ENCODE measurements at regions not wholly inside any gene's neighbourhood (a gene's known extent, or its start where the extent isn't known, plus 50 kb on each side); places are given as distances from the start of the nearest gene placed in this dataset.

DNA sequence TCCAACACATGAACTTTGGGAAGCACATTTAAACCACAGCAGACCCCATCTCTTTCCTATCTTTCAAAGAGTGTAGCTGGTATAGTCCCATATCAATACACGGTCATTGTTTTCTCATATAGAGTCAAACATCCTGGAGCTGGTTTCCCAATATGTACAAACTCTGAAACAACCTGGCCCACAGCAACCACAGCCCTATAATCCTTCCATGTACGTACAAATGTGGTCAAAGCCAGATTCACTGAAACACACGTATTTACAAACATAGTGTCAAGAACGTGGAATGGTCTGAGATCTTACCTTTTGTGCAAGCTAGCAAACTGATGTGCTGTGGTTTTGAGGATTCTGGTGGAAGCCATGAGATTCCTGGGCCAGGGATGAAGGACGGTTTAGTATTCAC lies 97.3 kb downstream of the HS1BP3 start:
- in situ Hi-C loops (cut with MboI), result no loop called here
- POLR2A ChIA-PET, result no interaction called here

DNA sequence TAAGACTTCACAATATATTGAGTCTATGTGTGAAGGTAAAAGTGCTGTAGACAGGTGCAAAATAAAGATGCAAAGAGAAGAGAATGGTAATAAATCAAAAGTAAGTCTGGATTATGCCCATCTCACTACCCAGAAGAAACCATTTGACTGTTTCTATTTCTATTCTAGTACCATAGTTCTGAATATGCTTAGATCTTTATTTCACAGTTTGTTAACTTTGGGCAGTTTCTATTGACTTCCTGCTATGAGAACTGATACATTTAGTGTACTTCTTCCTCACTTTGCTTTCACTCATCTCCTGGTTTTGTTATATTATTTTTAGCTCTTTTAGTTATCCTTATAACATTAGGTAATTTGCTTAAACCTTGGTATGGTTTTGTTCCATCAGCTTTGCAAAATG lies 94.9 kb downstream of the HS1BP3 start:
- TF ChIP-seq ZNF408 (CRISPR knock-in tag; IDR thresholded peaks at IDR 0.05; ENCODE audit: low read depth) (no peak), EGR1 (conservative IDR thresholded peaks at IDR 0.05) (no peak), ZNF143 (CRISPR knock-in tag; IDR thresholded peaks at IDR 0.05) (no peak), L3MBTL2 (IDR thresholded peaks at IDR 0.05) (no peak), NFE2L1 (tag; IDR thresholded peaks at IDR 0.05; ENCODE audit: borderline replicate concordance, low read depth) (no peak), ATF7 (IDR thresholded peaks at IDR 0.05) (no peak), HMG20A (CRISPR knock-in tag; conservative IDR thresholded peaks at IDR 0.05) (no peak)
- H3K27ac ChIP-seq (ENCODE audit: extremely low read depth, low read depth, low read length), result no peak overlapping the region
- in situ Hi-C loops (cut with MboI) (no loop called here), intact Hi-C loops (cut with micrococcal nuclease) (no loop called here)
- peaks cover 0 to 8% of the 10 kb centered on the region in 2 experiments; a peak in 1 of 5 replicates for H3K4me1 ChIP-seq (replicated peaks in 1 of 2; ENCODE audit: control insufficient read depth in 2 of 2, insufficient read depth in 2 of 2, low read length in 2 of 2)
- ChIA-PET POLR2A (interaction anchor here (0.6 kb wide), 1 partner anchor 40 kb away, joined by 3 read pairs; no protein-coding TSS in a partner anchor), CTCF (ENCODE audit: low intra/inter-chr PET ratio) (no interaction called here)
- peaks cover 0 to 37% of the 10 kb centered on the region in 2 experiments; a peak in 2 of 5 replicates for H3K27me3 ChIP-seq (ENCODE audit: control insufficient read depth in 2 of 2, insufficient read depth in 2 of 2, low read length in 2 of 2)
- no peak for DNase-seq (ENCODE audit: extremely low read depth in 1 of 4, low spot score in 3 of 4)
- FAIRE-seq, result no peak
- H3K9me1 ChIP-seq (ENCODE audit: control insufficient read depth, insufficient read depth, low read length), result no peaks in the 10 kb centered on the region
- no TSS peak for BruUV-seq (replicated peaks)
- ATAC-seq, result no peak
- H4K20me1 ChIP-seq (replicated peaks; ENCODE audit: control insufficient read depth, insufficient read depth, low read length), result no peaks in the 10 kb centered on the region
- H2AFZ ChIP-seq (ENCODE audit: low read depth, low read length), result no peak overlapping the region
- H3K4me3 ChIP-seq, result no peak overlapping the region
- no peaks in the 10 kb centered on the region for H3K36me3 ChIP-seq (ENCODE audit: control insufficient read depth, insufficient read depth, low read length)
- no peak overlapping the region for H3K4me2 ChIP-seq (ENCODE audit: insufficient read depth, low read length)
- no peak overlapping the region for H3K9ac ChIP-seq (ENCODE audit: insufficient read depth in 1 of 2, low read depth in 2 of 2, low read length in 2 of 2)
- no peaks in the 10 kb centered on the region for H3K9me3 ChIP-seq (replicated peaks; ENCODE audit: control insufficient read depth, insufficient read depth, low read depth, low read length)
- H3K79me2 ChIP-seq (ENCODE audit: control insufficient read depth, insufficient read depth, low read length), result no peaks in the 10 kb centered on the region

More for the DNA sequence above, 97.3 kb downstream of the HS1BP3 start:
- no peaks in the 10 kb centered on the region for H3K79me2 ChIP-seq (ENCODE audit: control insufficient read depth, insufficient read depth, low read length)
- H3K4me2 ChIP-seq (ENCODE audit: insufficient read depth, low read length), result no peak overlapping the region
- H3K4me3 ChIP-seq, result no peak overlapping the region
- H3K27me3 ChIP-seq (ENCODE audit: control insufficient read depth in 2 of 2, insufficient read depth in 2 of 2, low read length in 2 of 2), result peaks cover 0 to 29% of the 10 kb centered on the region in 2 experiments; a peak in 3 of 5 replicates
- no peak overlapping the region for H3K9ac ChIP-seq (ENCODE audit: insufficient read depth in 1 of 2, low read depth in 2 of 2, low read length in 2 of 2)
- H2AFZ ChIP-seq (ENCODE audit: low read depth, low read length), result no peak overlapping the region
- intact Hi-C loops (cut with micrococcal nuclease), result no loop called here
- ATAC-seq (no peak), FAIRE-seq (peak; percentile 40), DNase-seq (ENCODE audit: extremely low read depth in 1 of 4, low spot score in 3 of 4) (no peak)
- H3K4me1 ChIP-seq (replicated peaks in 1 of 2; ENCODE audit: control insufficient read depth in 2 of 2, insufficient read depth in 2 of 2, low read length in 2 of 2), result peaks cover 0 to 7% of the 10 kb centered on the region in 2 experiments; a peak in 1 of 5 replicates
- H3K9me3 ChIP-seq (replicated peaks; ENCODE audit: control insufficient read depth, insufficient read depth, low read depth, low read length), result no peaks in the 10 kb centered on the region
- H3K9me1 ChIP-seq (ENCODE audit: control insufficient read depth, insufficient read depth, low read length), result no peaks in the 10 kb centered on the region
- no peak overlapping the region for H3K27ac ChIP-seq (ENCODE audit: extremely low read depth, low read depth, low read length)
- H3K36me3 ChIP-seq (ENCODE audit: control insufficient read depth, insufficient read depth, low read length), result no peaks in the 10 kb centered on the region
- no peaks in the 10 kb centered on the region for H4K20me1 ChIP-seq (replicated peaks; ENCODE audit: control insufficient read depth, insufficient read depth, low read length)
- no TSS peak for BruUV-seq (replicated peaks)
- 14% methylated on average over 5 of the region's 5 CpGs for WGBS (ENCODE audit: insufficient coverage, low coverage, missing lambda C conversion rate)
- CTCF ChIA-PET (ENCODE audit: low intra/inter-chr PET ratio), result no interaction called here
- no peak for TF ChIP-seq ZFP36 (IDR thresholded peaks at IDR 0.05; ENCODE audit: low read depth, low read length, partially characterized antibody)
- no peak for TF ChIP-seq DMBX1 (CRISPR knock-in tag; IDR thresholded peaks at IDR 0.05; ENCODE audit: borderline replicate concordance)
- TF ChIP-seq ZNF274 (IDR thresholded peaks at IDR 0.05; ENCODE audit: borderline replicate concordance, low read depth, low read length), result no peak
- TF ChIP-seq FOXK1 (CRISPR knock-in tag; IDR thresholded peaks at IDR 0.05; ENCODE audit: borderline replicate concordance), result no peak
- TF ChIP-seq ESRRA (IDR thresholded peaks at IDR 0.05; ENCODE audit: borderline replicate concordance, low read depth), result no peak
- no peak for TF ChIP-seq ZNF696 (CRISPR knock-in tag; conservative IDR thresholded peaks at IDR 0.05)
